Aorta (tissue), 5 donors: ENCODE measurements at regions not wholly inside any gene's neighbourhood (a gene's known extent, or its start where the extent isn't known, plus 50 kb on each side); places are given as distances from the start of the nearest gene placed in this dataset.

ENCODE experiments used
- ATAC-seq: fragments of 200-7000 bp; cut with Tn5 transposase; one replicate; pipeline ENCODE4 v1.9.1; 2022; ENCODE audit warnings: moderate library complexity; ENCODE audit not compliant: low FRiP score
- DNase-seq, 2 donors: peaks; one replicate each; pipeline ENCODE4 v3.0.0-alpha.2; 2020
- H3K27ac ChIP-seq, 2 donors: one replicate each; pipeline ENCODE4 v1.5.1; 2013; ENCODE audit warnings: low read length in 2 of 2, mild to moderate bottlenecking in 2 of 2, moderate library complexity in 2 of 2, control low read depth in 1 of 2, inconsistent platforms in 1 of 2, low read depth in 1 of 2
- H3K27me3 ChIP-seq, 2 donors: one replicate each; pipeline ENCODE4 v1.6.1; 2013; ENCODE audit warnings: control low read depth in 1 of 2, low read length in 1 of 2, mild to moderate bottlenecking in 1 of 2, moderate library complexity in 1 of 2; ENCODE audit not compliant: insufficient read depth in 2 of 2, control insufficient read depth in 1 of 2
- H3K36me3 ChIP-seq, 2 donors: one replicate each; pipeline ENCODE4 v1.6.1; 2013; ENCODE audit warnings: control low read depth in 1 of 2, low read length in 1 of 2, mild to moderate bottlenecking in 1 of 2; ENCODE audit not compliant: insufficient read depth in 2 of 2, control insufficient read depth in 1 of 2
- H3K4me1 ChIP-seq, 2 donors: one replicate each; pipeline ENCODE4 v1.6.1; 2013; ENCODE audit warnings: low read length in 2 of 2, control low read depth in 1 of 2, mild to moderate bottlenecking in 1 of 2, moderate library complexity in 1 of 2; ENCODE audit not compliant: insufficient read depth in 2 of 2, control insufficient read depth in 1 of 2
- H3K4me3 ChIP-seq, 2 donors: one replicate each; pipeline ENCODE4 v1.5.1; 2013; ENCODE audit warnings: low read length in 2 of 2, control low read depth in 1 of 2, mild to moderate bottlenecking in 1 of 2
- H3K9me3 ChIP-seq: one replicate; pipeline ENCODE4 v1.6.1; 2013; ENCODE audit warnings: mild to moderate bottlenecking, low read length; ENCODE audit not compliant: control insufficient read depth
- WGBS, 2 donors: extraction: QIAGEN DNeasy Blood & Tissue Kit; methylation state at CpG; one replicate each; pipeline ENCODE4 v1.1.7; 2013; 5-methylcytosine and 5-hydroxymethylcytosine counted together
- intact Hi-C, 2 donors: fragments of 100-400 bp; cut with DNase I; formaldehyde crosslinking; loops; one replicate each; pipeline versions ENCODE4 v1.14.2 to v1.15.0; 2022
- donor health status: healthy with polysubstance abuse.
- donor health status: Bipolar disorder and iron deficiency.
- donor health status: DM: no; HTN: no; CAD: no.
- donor health status: DM: no; HTN: no; CAD: no.
- donor health status: DM: yes; HTN: yes; CAD: no.

- 46 to 63% methylated on average over 5 of the region's 5 CpGs for WGBS, 2 donors
- Histone ChIP-seq H3K4me1 (no peaks in the 10 kb centered on the region), H3K9me3 (no peaks in the 10 kb centered on the region), H3K4me3 (no peak overlapping the region), H3K27ac (no peak overlapping the region), H3K36me3 (no peaks in the 10 kb centered on the region), H3K27me3 (no peaks in the 10 kb centered on the region)
- ATAC-seq: no peak
- no peak for DNase-seq
- intact Hi-C loops: no loop called here
These were observed 523.6 kb upstream of the MCTP2 start for GRCh38 chr15:93707751-93708150.

GRCh38 chr15:93706495-93707292 lies 524.7 kb upstream of the MCTP2 start:
- DNase-seq (no peak), ATAC-seq (no peak)
- Histone ChIP-seq H3K4me1 (no peaks in the 10 kb centered on the region), H3K27me3 (no peaks in the 10 kb centered on the region), H3K4me3 (no peak overlapping the region), H3K27ac (no peak overlapping the region), H3K9me3 (no peaks in the 10 kb centered on the region), H3K36me3 (no peaks in the 10 kb centered on the region)
- 51 to 55% methylated on average over 7 of the region's 7 CpGs for WGBS, 2 donors
- intact Hi-C loops: no loop called here

GRCh38 chr15:93705753-93706455 lies 525.5 kb upstream of the MCTP2 start:
- no peak for ATAC-seq
- intact Hi-C loops: no loop called here
- Histone ChIP-seq H3K27me3 (no peaks in the 10 kb centered on the region), H3K4me1 (no peaks in the 10 kb centered on the region), H3K9me3 (no peaks in the 10 kb centered on the region), H3K36me3 (no peaks in the 10 kb centered on the region), H3K27ac (no peak overlapping the region), H3K4me3 (no peak overlapping the region)
- no peak for DNase-seq
- 66 to 70% methylated on average over 7 of the region's 7 CpGs for WGBS, 2 donors

- DNase-seq (no peak), ATAC-seq (no peak)
- Histone ChIP-seq H3K4me3 (no peak overlapping the region), H3K9me3 (no peaks in the 10 kb centered on the region), H3K27ac (no peak overlapping the region), H3K27me3 (no peaks in the 10 kb centered on the region), H3K4me1 (no peaks in the 10 kb centered on the region), H3K36me3 (no peaks in the 10 kb centered on the region)
- intact Hi-C loops: no loop called here
- 70 to 72% methylated on average over 2 of the region's 2 CpGs for WGBS, 2 donors
These were observed 528.1 kb upstream of the MCTP2 start for GRCh38 chr15:93703092-93703739.

- 69 to 78% methylated on average over 1 of the region's 1 CpG for WGBS, 2 donors
- H3K4me3 ChIP-seq: no peak overlapping the region
- DNase-seq: no peak
- H3K27me3 ChIP-seq: no peaks in the 10 kb centered on the region
- H3K36me3 ChIP-seq: no peaks in the 10 kb centered on the region
- ATAC-seq: no peak
- intact Hi-C loops: no loop called here
- no peak overlapping the region for H3K27ac ChIP-seq
- peaks cover 2% of the 10 kb centered on the region for H3K9me3 ChIP-seq
- no peaks in the 10 kb centered on the region for H3K4me1 ChIP-seq
These were observed 531.3 kb upstream of the MCTP2 start for GRCh38 chr15:93700051-93700450.

- DNase-seq (no peak), ATAC-seq (no peak)
- no peaks in the 10 kb centered on the region for H3K4me1 ChIP-seq
- intact Hi-C loops: no loop called here
- H3K27me3 ChIP-seq: no peaks in the 10 kb centered on the region
- H3K4me3 ChIP-seq: no peak overlapping the region
- 59 to 67% methylated on average over 2 of the region's 2 CpGs for WGBS, 2 donors
- peaks cover 4% of the 10 kb centered on the region for H3K9me3 ChIP-seq
- H3K36me3 ChIP-seq: no peaks in the 10 kb centered on the region
- no peak overlapping the region for H3K27ac ChIP-seq
These were observed 537.3 kb upstream of the MCTP2 start for GRCh38 chr15:93694033-93694432.

GRCh38 chr15:93683651-93684050 lies 547.7 kb upstream of the MCTP2 start:
- H3K9me3 ChIP-seq: peaks cover 11% of the 10 kb centered on the region

GRCh38 chr15:93671387-93671943 lies 559.9 kb upstream of the MCTP2 start:
- ATAC-seq: no peak
- Histone ChIP-seq H3K27me3 (no peaks in the 10 kb centered on the region), H3K9me3 (no peaks in the 10 kb centered on the region), H3K4me1 (no peaks in the 10 kb centered on the region), H3K36me3 (no peaks in the 10 kb centered on the region), H3K4me3 (no peak overlapping the region), H3K27ac (no peak overlapping the region)
- WGBS, 2 donors: 88 to 91% methylated on average over 12 of the region's 12 CpGs
- intact Hi-C loops: no loop called here
- DNase-seq: no peak

More at GRCh38 chr15:93683651-93684050, 547.7 kb upstream of the MCTP2 start:
- Histone ChIP-seq H3K4me3 (no peak overlapping the region), H3K4me1 (no peaks in the 10 kb centered on the region), H3K27ac (no peak overlapping the region), H3K27me3 (no peaks in the 10 kb centered on the region), H3K36me3 (no peaks in the 10 kb centered on the region)
- DNase-seq: no peak
- WGBS, 2 donors: 72 to 86% methylated on average over 1 of the region's 1 CpG
- ATAC-seq: no peak
- intact Hi-C loops: no loop called here
